Large intestine (tissue), 3 donors: ENCODE measurements at regions not wholly inside any gene's neighbourhood (a gene's known extent, or its start where the extent isn't known, plus 50 kb on each side); places are given as distances from the start of the nearest gene placed in this dataset.

Experiments
- DNase-seq, 2 donors: peaks; one replicate each; pipeline versions ENCODE4 v3.0.0 to v3.0.0-alpha.2; 2013
- H3K27ac ChIP-seq: one replicate; pipeline ENCODE4 v1.5.1; 2013; ENCODE audit warnings: low read length
- H3K27me3 ChIP-seq: 2 replicates; pipeline ENCODE4 v1.6.1; 2013; ENCODE audit warnings: low read length; ENCODE audit not compliant: control insufficient read depth, insufficient read depth
- H3K36me3 ChIP-seq: 2 replicates; pipeline ENCODE4 v1.6.1; 2013; ENCODE audit warnings: low read length; ENCODE audit not compliant: control insufficient read depth, insufficient read depth
- H3K4me1 ChIP-seq: one replicate; pipeline ENCODE4 v1.6.1; 2013; ENCODE audit warnings: low read length; ENCODE audit not compliant: control insufficient read depth, insufficient read depth
- H3K4me3 ChIP-seq: one replicate; pipeline ENCODE4 v1.5.1; 2013; ENCODE audit warnings: low read length
- H3K9me3 ChIP-seq: one replicate; pipeline ENCODE4 v1.6.1; 2013; ENCODE audit warnings: mild to moderate bottlenecking, low read depth, low read length, moderate library complexity; ENCODE audit not compliant: control insufficient read depth
- whole genome bisulfite sequencing: methylation state at CpG from one replicate; pipeline ENCODE4 v1.1.5; 2013; ENCODE audit warnings: low lambda C conversion rate; ENCODE audit not compliant: insufficient coverage; 5-methylcytosine and 5-hydroxymethylcytosine counted together

- Histone ChIP-seq H3K9me3 (no peaks in the 10 kb centered on the region), H3K4me3 (no peak overlapping the region), H3K27me3 (no peaks in the 10 kb centered on the region), H3K4me1 (no peaks in the 10 kb centered on the region), H3K27ac (no peak overlapping the region), H3K36me3 (no peaks in the 10 kb centered on the region)
- WGBS: 70% methylated on average over 2 of the region's 3 CpGs
- DNase-seq: no peak
Observed at GRCh38 chr1:173113015-173113741, 62.4 kb upstream of the TNFSF18 start.

GRCh38 chr1:173112129-173112528, 61.4 kb upstream of the TNFSF18 start:
- no peaks in the 10 kb centered on the region for H3K4me1 ChIP-seq
- no peak for DNase-seq
- no peak overlapping the region for H3K27ac ChIP-seq
- no peaks in the 10 kb centered on the region for H3K27me3 ChIP-seq
- H3K36me3 ChIP-seq: no peaks in the 10 kb centered on the region
- no peak overlapping the region for H3K4me3 ChIP-seq
- no peaks in the 10 kb centered on the region for H3K9me3 ChIP-seq

GRCh38 chr1:173107696-173108095, 57.0 kb upstream of the TNFSF18 start:
- WGBS: 100% methylated on average over 1 of the region's 2 CpGs
- Histone ChIP-seq H3K27me3 (no peaks in the 10 kb centered on the region), H3K36me3 (no peaks in the 10 kb centered on the region), H3K27ac (no peak overlapping the region), H3K4me3 (no peak overlapping the region), H3K4me1 (no peaks in the 10 kb centered on the region), H3K9me3 (peaks cover 6% of the 10 kb centered on the region)
- DNase-seq: no peak

- no peak for DNase-seq
- Histone ChIP-seq H3K4me3 (no peak overlapping the region), H3K36me3 (no peaks in the 10 kb centered on the region), H3K27ac (no peak overlapping the region), H3K9me3 (peaks cover 6% of the 10 kb centered on the region), H3K27me3 (no peaks in the 10 kb centered on the region), H3K4me1 (no peaks in the 10 kb centered on the region)
- WGBS: no CpG with 5 or more reads among the region's 2 CpGs
Observed at GRCh38 chr1:173103006-173103405, 52.3 kb upstream of the TNFSF18 start.

DNA sequence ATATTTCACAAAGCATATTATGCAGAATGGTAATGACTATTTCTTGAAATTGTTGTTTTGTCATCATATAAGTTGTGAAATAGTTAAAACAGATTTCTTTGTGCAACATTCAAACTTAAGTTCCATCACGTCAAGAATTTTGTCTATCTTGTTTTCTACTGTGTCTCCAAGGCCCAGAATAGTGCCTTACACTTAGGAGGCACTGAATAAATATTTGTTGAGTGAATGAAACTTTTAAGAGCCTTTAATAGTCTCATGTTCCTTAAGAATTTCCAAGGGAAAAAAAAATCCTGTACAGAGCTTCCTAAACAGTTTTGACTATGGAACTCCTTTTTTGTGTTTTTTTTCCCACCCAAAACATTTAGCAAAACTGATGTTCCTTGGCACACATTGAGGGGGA, 50.8 kb upstream of the TNFSF18 start:
- H3K27ac ChIP-seq: no peak overlapping the region
- peaks cover 6% of the 10 kb centered on the region for H3K9me3 ChIP-seq
- no peak for DNase-seq
- WGBS: 100% methylated on average over 1 of the region's 1 CpG
- H3K27me3 ChIP-seq: no peaks in the 10 kb centered on the region
- no peaks in the 10 kb centered on the region for H3K4me1 ChIP-seq
- no peaks in the 10 kb centered on the region for H3K36me3 ChIP-seq
- H3K4me3 ChIP-seq: no peak overlapping the region

GRCh38 chr1:173100476-173101107, 49.9 kb upstream of the TNFSF18 start:
- Histone ChIP-seq H3K4me3 (no peak overlapping the region), H3K27me3 (no peaks in the 10 kb centered on the region), H3K9me3 (peaks cover 6% of the 10 kb centered on the region), H3K36me3 (no peaks in the 10 kb centered on the region), H3K27ac (no peak overlapping the region), H3K4me1 (no peaks in the 10 kb centered on the region)
- WGBS: no CpG with 5 or more reads among the region's 1 CpG
- no peak for DNase-seq
